ENCODE measurements at regions not wholly inside any gene's neighbourhood (a gene's known extent, or its start where the extent isn't known, plus 50 kb on each side); places are given as distances from the start of the nearest gene placed in this dataset.

- DNase-seq (ENCODE audit: insufficient read length, low spot score) (no peak), FAIRE-seq (no peak)
- no peak for TF ChIP-seq POLR2A (IDR thresholded peaks at IDR 0.05; ENCODE audit: low read depth, low read length)
Measured at GRCh38 chr5:72608926-72609325, 101.7 kb upstream of the ZNF366 start.

- DNase-seq (ENCODE audit: insufficient read length, low spot score) (no peak), FAIRE-seq (no peak)
- TF ChIP-seq POLR2A (IDR thresholded peaks at IDR 0.05; ENCODE audit: low read depth, low read length), result no peak
Measured at GRCh38 chr5:72608297-72608696, 101.1 kb upstream of the ZNF366 start.

GRCh38 chr5:72607381-72607780 lies 100.2 kb upstream of the ZNF366 start:
- DNase-seq (ENCODE audit: insufficient read length, low spot score) (no peak), FAIRE-seq (no peak)
- TF ChIP-seq POLR2A (IDR thresholded peaks at IDR 0.05; ENCODE audit: low read depth, low read length), result no peak

DNA sequence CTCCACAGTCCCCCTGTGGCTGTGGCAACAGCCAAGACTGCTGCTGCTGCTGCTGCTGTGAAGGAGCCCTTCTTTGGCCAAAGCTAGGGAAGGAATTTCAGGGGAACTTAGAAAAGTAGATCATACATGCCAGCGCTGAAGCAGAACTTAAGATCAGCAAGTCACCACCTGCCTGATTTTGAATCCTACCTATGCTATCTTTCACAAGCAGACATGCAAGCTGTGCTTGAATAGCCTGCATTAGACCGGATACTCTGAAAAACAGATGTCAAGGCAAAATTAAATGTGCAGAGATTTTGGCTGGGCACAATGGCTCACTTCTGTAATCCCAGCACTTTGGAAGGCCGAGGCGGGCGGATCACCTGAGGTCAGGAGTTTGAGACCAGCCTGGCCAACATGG lies 99.3 kb upstream of the ZNF366 start:
- DNase-seq (ENCODE audit: insufficient read length, low spot score) (no peak), FAIRE-seq (no peak)
- TF ChIP-seq POLR2A (IDR thresholded peaks at IDR 0.05; ENCODE audit: low read depth, low read length), result no peak

- no peak for FAIRE-seq
- no peak for TF ChIP-seq POLR2A (IDR thresholded peaks at IDR 0.05; ENCODE audit: low read depth, low read length)
- no peak for DNase-seq (ENCODE audit: insufficient read length, low spot score)
Measured at GRCh38 chr5:72605632-72606031, 98.4 kb upstream of the ZNF366 start.

DNA sequence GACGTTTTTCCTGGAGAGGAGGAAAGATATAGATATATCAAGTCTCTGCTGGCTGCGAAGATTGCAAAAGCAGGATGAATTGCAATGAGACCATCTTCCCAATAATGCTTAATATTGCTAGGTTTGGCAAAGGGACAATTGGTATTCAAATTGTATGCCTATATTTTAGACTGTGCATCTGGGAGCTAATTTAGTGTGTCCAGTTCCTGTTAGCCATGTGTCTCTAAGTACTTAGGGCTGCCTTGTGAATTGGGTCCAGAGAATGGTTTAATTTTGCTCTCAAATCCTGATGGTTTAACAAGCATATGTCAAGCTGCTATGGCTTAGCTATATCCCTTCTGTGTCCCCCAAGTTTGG lies 97.6 kb upstream of the ZNF366 start:
- no peak for TF ChIP-seq POLR2A (IDR thresholded peaks at IDR 0.05; ENCODE audit: low read depth, low read length)
- FAIRE-seq (no peak), DNase-seq (ENCODE audit: insufficient read length, low spot score) (no peak)

- no peak for FAIRE-seq
- DNase-seq (ENCODE audit: insufficient read length, low spot score), result no peak
- TF ChIP-seq POLR2A (IDR thresholded peaks at IDR 0.05; ENCODE audit: low read depth, low read length), result no peak
Measured at GRCh38 chr5:72604111-72604797, 97.0 kb upstream of the ZNF366 start.

DNA sequence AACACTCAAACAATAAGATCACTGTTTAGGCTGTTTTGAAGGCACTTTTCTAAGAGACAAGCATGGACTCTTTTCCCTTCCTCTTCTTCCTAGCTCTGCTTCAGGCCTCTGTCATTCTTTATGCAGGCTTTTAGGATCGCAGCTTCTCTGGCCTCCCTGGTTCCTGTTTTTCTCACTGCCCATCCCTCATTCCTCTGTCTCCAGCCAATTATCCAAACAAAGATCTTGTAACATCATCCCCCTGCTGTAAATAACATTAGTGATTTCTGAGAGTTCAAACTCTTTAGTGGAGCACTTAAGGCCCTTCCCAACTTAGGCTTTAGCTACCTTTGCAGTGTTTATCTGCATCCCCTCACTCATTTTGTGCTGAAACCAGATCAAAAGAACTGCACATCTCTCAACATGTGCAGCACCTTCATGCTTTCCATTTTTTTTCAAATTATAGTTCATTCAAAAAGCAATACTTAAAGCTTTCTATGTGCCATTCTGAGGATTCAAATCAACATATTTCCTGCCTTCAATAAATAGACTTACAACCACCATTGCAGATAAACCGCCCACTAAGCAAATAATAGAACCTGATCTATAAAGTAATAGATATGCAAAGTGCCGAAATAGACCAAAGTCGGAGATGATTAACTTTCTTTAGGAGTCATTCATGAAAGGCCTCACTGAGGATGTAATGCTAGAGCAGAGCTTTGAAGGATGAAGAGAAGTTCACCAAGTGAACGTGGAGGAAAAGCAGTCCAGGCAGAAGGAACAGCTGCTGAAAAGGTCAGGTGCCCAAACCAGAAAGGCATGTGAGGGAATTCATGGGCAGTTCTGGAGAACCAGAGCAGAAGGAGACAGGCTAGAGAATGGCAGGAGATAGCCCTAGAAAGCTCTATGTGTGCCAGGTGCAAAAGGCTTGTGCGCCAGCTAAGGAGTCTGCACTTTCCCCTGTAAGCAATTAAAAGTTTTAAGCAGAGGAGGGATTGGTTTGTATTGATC lies 95.8 kb upstream of the ZNF366 start:
- FAIRE-seq (no peak), DNase-seq (ENCODE audit: insufficient read length, low spot score) (no peak)

DNA sequence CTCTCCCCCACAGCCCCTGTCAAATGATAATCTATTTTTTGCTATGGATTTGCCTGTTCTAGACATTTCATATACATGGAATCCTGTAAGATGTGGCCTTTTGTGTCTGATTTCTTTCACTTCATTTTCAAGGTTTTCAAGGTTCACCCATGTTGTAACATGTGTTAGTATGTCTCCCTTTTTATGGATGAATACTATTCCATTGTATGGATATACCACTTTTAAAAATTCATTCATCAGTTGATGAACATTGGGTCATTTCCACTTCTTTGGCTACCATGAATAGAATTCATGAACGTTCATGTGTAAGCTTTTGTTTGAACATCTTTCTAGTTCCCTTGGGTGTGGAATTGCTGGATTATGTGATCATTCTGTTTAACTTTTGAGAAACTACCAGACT lies 94.7 kb upstream of the ZNF366 start:
- no peak for DNase-seq (ENCODE audit: insufficient read length, low spot score)
- FAIRE-seq, result no peak
- TF ChIP-seq POLR2A (IDR thresholded peaks at IDR 0.05; ENCODE audit: low read depth, low read length), result no peak

More for the DNA sequence above, 95.8 kb upstream of the ZNF366 start:
- TF ChIP-seq POLR2A (IDR thresholded peaks at IDR 0.05; ENCODE audit: low read depth, low read length), result no peak

DNA sequence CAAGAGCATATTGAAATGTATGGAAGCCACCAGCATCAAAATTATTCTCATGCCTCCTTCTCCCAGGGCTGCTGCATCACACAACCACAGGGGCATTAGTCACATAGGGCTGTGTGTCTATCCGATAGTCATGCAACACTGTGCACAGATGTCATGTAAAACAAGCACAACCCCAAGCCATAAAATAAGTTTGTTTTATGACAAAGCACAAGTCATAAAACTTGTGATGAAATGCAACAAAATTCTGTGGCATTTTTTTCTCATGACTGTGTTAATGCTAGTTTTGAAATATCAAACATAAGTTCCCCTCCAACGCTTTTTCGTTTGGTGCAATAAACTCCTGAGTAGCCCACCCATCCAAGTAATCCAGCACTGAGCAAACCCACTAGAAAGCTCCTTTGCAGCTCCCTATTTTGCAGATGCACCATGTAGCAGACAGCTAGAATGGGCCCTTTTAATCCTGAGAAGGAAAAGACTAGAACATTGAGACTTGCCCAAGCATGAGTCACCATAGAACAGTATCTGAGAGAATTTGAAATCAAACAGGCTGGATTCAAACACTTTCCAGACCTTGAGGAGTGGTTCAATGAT lies 93.3 kb upstream of the ZNF366 start:
- FAIRE-seq (peak; percentile 72), DNase-seq (ENCODE audit: insufficient read length, low spot score) (peak; percentile 53)
- TF ChIP-seq POLR2A (IDR thresholded peaks at IDR 0.05; ENCODE audit: low read depth, low read length), result no peak

GRCh38 chr5:72599519-72600370 lies 92.5 kb upstream of the ZNF366 start:
- no peak for TF ChIP-seq POLR2A (IDR thresholded peaks at IDR 0.05; ENCODE audit: low read depth, low read length)
- DNase-seq (ENCODE audit: insufficient read length, low spot score) (no peak), FAIRE-seq (no peak)

GRCh38 chr5:72599065-72599433 lies 91.8 kb upstream of the ZNF366 start:
- DNase-seq (ENCODE audit: insufficient read length, low spot score) (no peak), FAIRE-seq (no peak)
- no peak for TF ChIP-seq POLR2A (IDR thresholded peaks at IDR 0.05; ENCODE audit: low read depth, low read length)

DNA sequence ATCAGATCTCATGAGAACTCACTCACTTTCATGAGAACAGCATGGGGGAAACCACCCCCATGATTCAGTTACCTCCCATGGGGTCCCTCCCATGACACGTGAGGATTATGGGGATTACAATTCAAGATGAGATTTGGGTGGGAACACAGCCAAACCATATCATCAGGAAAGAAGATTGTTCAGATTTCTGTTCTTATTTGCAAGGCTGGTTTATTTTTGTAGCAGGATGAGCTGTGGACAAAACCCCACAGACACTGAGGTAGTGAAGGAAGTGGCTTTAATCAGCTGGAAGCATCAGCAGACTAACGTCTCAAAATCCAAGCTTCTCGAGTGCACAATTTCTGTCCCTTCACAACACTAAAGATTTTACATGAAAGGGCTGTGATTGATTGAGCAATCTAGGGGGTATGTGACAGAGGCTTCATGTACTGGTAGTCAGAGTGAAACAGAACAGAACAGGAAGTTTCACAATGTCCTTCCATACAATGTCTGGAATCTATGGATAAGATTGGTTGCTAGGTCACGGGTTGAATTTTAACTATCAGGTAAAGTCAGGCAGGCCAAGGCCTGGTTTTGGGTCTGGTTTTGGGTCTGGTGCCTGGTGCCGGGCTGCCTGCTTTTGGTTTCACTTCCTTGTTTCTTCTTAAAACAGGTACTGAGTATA lies 91.3 kb upstream of the ZNF366 start:
- TF ChIP-seq POLR2A (IDR thresholded peaks at IDR 0.05; ENCODE audit: low read depth, low read length), result no peak
- FAIRE-seq (no peak), DNase-seq (ENCODE audit: insufficient read length, low spot score) (no peak)

Measured in H54 (cell line).